ENCODE measurements at regions not wholly inside any gene's neighbourhood (a gene's known extent, or its start where the extent isn't known, plus 50 kb on each side); places are given as distances from the start of the nearest gene placed in this dataset.
"Not testable (repeated sequence)": the region's sequence is repeated elsewhere in the genome, so short reads cannot be mapped to it uniquely, and the experiment has no call there.

- DNase-seq, result no peak
These were observed 129.2 kb downstream of the TENT5A start for GRCh38 chr6:81623106-81623759.

GRCh38 chr6:81621816-81622395 is 130.6 kb downstream of the TENT5A start:
- DNase-seq, result no peak

GRCh38 chr6:81614292-81614691 is 138.2 kb downstream of the TENT5A start:
- no peak for DNase-seq

GRCh38 chr6:81613606-81614005 is 138.9 kb downstream of the TENT5A start:
- no peak for DNase-seq

GRCh38 chr6:81612136-81612535 is 140.3 kb downstream of the TENT5A start:
- DNase-seq, result no peak

GRCh38 chr6:81609736-81610135 is 142.7 kb downstream of the TENT5A start:
- no peak for DNase-seq

- no peak for DNase-seq
These were observed 143.7 kb downstream of the TENT5A start for GRCh38 chr6:81608776-81609175.

- DNase-seq, result no peak
These were observed 145.5 kb downstream of the TENT5A start for GRCh38 chr6:81606965-81607381.

GRCh38 chr6:81605526-81605925 is 147.0 kb downstream of the TENT5A start:
- no peak for DNase-seq

- no peak for DNase-seq
These were observed 150.6 kb downstream of the TENT5A start for GRCh38 chr6:81601918-81602317.

- not testable (repeated sequence) for DNase-seq
These were observed 152.0 kb downstream of the TENT5A start for GRCh38 chr6:81600488-81600887.

- no peak for DNase-seq
These were observed 158.0 kb downstream of the TENT5A start for GRCh38 chr6:81594501-81594900.

- no peak for DNase-seq
These were observed 162.2 kb downstream of the TENT5A start for GRCh38 chr6:81590314-81590691.

- no peak for DNase-seq
These were observed 162.8 kb downstream of the TENT5A start for GRCh38 chr6:81589465-81590313.

- not testable (repeated sequence) for DNase-seq
These were observed 166.8 kb downstream of the TENT5A start for GRCh38 chr6:81585686-81586085.

GRCh38 chr6:81584156-81584555 is 168.3 kb downstream of the TENT5A start:
- not testable (repeated sequence) for DNase-seq

- DNase-seq, result no peak
These were observed 177.0 kb downstream of the TENT5A start for GRCh38 chr6:81575442-81575841.

GRCh38 chr6:81572020-81572419 is 180.5 kb downstream of the TENT5A start:
- no peak for DNase-seq

- no peak for DNase-seq
These were observed 181.8 kb downstream of the TENT5A start for GRCh38 chr6:81570681-81571080.

GRCh38 chr6:81568973-81569372 is 183.5 kb downstream of the TENT5A start:
- no peak for DNase-seq

- no peak for DNase-seq
These were observed 187.4 kb downstream of the TENT5A start for GRCh38 chr6:81565071-81565470.

- DNase-seq, result no peak
These were observed 187.9 kb downstream of the TENT5A start for GRCh38 chr6:81564470-81565068.

- DNase-seq, result no peak
These were observed 190.3 kb downstream of the TENT5A start for GRCh38 chr6:81562169-81562568.

GRCh38 chr6:81561731-81562130 is 190.8 kb downstream of the TENT5A start:
- no peak for DNase-seq
